KBM-7 (cell line): ENCODE measurements at regions not wholly inside any gene's neighbourhood (a gene's known extent, or its start where the extent isn't known, plus 50 kb on each side); places are given as distances from the start of the nearest gene placed in this dataset.
"Not testable (repeated sequence)": the region's sequence is repeated elsewhere in the genome, so short reads cannot be mapped to it uniquely, and the experiment has no call there.

Experiments
- DNase-seq: peaks from one replicate; pipeline ENCODE4 v3.0.0-alpha.2; 2015
- in situ Hi-C: fragments of 300-500 bp; cut with MboI; formaldehyde crosslinking; loops from 2 replicates; pipeline ENCODE4 v1.14.3; 2020; ENCODE audit warnings: low sequenced_read_pairs, low pct_unique_long_range_greater_than_20kb, mixed read lengths

GRCh38 chr2:117299451-117299850 lies 515.0 kb upstream of the DDX18 start:
- DNase-seq = no peak
- in situ Hi-C loops = no loop called here

DNA sequence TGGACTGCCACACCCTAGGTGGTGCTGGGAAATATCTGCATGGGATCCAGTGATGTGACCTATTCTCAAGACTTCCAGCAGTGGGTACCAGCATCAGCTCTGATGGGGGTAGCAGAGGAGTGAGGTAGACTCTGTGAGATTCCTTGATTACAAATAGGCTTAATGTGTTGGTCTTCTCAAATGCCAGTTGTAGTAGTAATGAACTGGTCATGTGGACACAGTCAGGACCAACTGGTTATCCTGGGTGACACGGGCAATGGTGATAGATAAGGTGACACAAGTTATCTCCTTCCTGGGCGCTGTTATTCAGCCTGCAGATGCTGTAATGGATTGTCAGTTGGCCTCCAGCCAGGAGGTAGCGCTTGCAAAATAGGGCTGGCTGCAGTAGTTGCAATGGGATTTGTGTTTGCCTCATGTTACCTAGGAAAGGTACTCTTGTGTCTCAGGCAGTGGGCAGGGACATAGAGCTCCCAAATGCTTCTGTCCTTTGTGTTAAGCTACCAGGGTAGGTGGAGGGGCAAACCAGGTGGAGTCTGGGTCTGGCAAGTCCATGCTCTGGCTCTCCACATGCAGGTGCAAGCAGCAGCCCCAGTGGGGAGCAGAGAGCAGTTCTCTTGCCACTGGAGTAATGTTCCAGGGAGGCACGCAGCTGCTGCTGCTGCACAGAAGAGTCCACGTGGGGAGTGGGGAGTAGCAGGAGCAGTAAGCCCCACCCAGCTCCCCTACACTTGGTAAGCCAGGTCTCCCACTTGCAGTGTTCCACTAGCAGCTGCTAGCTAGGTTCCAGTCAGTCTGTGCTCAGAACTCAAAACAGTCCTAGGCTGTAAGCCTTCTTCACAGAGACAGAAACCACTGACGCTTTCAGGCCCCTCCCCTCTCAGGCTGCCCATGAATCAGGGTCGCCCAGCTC lies 505.4 kb upstream of the DDX18 start:
- in situ Hi-C loops = no loop called here
- no peak for DNase-seq

GRCh38 chr2:117321816-117322215 lies 492.7 kb upstream of the DDX18 start:
- no peak for DNase-seq
- in situ Hi-C loops = no loop called here

- no peak for DNase-seq
- in situ Hi-C loops = no loop called here
Measured at GRCh38 chr2:117323331-117323730, 491.2 kb upstream of the DDX18 start.

DNA sequence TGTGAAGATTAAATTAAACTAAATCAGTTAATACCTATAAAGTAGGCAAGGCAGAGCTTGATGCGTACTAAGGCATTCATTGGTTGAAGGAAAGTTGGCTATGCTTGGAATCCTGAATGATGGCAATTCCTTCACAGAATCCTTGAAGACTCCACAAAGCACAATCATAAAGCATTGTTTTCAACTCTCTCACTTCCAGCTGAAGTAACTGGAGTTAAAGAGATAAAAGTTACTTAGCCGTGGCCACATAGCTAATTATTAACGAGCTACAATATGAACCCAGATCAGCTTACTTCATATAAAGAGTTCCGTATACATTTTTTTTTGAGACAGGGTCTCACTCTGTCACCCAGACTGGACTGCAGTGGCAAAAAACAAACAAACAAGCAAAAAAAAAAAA lies 483.9 kb upstream of the DDX18 start:
- in situ Hi-C loops = no loop called here
- DNase-seq = no peak

GRCh38 chr2:117335967-117336366 lies 478.5 kb upstream of the DDX18 start:
- in situ Hi-C loops = no loop called here
- no peak for DNase-seq

GRCh38 chr2:117336496-117336895 lies 478.0 kb upstream of the DDX18 start:
- in situ Hi-C loops = no loop called here
- no peak for DNase-seq

DNA sequence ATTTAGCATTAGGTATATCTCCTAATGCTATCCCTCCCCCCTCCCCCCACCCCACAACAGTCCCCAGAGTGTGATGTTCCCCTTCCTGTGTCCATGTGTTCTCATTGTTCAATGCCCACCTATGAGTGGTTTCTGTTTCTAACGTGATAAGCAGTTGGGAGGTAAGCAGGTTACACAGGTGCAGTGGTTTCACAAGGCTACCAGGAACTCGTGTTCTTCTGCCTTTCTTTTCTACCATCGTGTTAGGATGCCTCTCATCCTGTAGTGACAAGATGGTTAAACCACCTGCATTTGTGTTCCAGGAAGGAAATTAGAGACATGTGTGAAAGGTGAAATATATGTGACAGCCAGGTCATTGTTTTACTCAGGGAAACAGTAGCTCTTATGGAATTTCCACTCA lies 476.5 kb upstream of the DDX18 start:
- in situ Hi-C loops, DNase-seq: not testable (repeated sequence)

- in situ Hi-C loops = no loop called here
- no peak for DNase-seq
Measured at GRCh38 chr2:117339980-117340379, 474.5 kb upstream of the DDX18 start.

GRCh38 chr2:117341690-117342089 lies 472.8 kb upstream of the DDX18 start:
- in situ Hi-C loops = no loop called here
- DNase-seq = no peak

DNA sequence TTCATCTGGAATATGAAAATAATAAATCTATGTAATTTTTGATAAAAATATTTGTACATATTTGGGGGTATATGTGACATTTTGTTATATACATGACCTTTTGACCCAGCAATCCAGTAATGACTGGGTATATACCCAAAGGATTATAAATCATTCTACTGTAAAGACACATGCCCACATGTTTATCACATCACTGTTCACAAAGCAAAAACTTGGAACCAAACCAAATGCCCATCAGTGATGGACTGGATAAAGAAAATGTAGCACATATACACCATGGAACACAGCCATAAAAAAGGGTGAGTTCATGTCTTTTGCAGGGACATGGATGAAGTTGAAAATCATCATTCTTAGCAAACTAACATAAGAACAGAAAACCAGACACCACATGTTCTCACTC lies 472.1 kb upstream of the DDX18 start:
- in situ Hi-C loops = no loop called here
- DNase-seq = no peak

- in situ Hi-C loops = no loop called here
- no peak for DNase-seq
Measured at GRCh38 chr2:117349687-117350086, 464.8 kb upstream of the DDX18 start.

- in situ Hi-C loops = no loop called here
- no peak for DNase-seq
Measured at GRCh38 chr2:117351396-117351795, 463.1 kb upstream of the DDX18 start.

DNA sequence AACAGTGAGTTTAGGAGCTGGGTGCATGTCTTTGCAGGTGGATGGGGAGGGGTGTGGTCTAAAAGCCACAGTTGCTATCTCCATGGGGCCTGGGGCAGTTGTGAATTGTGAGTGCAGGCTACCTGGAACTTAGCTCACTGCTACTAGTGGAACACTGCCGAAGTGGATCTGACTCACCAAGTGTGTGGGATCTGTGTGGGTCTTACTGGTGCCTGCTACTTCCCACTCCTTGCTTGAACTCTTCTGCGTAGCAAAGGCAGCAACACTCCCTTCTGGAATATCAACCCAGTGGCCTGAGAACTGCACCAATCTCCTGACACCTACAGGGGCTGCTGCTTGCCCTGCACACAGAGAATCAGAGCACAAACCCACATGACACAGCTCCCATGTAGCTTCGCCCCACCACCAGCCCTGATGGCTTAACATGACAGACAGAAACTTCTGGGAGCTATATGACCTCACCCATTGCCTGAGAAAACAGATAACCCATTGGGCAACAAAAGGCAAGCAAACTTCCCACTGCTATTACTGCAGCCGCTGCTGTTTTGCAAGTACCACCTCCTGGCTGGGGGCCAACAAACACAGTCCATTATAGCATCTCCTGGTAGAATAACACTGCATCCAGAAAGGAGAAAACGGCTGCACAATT lies 455.1 kb upstream of the DDX18 start:
- no peak for DNase-seq
- in situ Hi-C loops = no loop called here

- in situ Hi-C loops = no loop called here
- DNase-seq = no peak
Measured at GRCh38 chr2:117360586-117360985, 453.9 kb upstream of the DDX18 start.

DNA sequence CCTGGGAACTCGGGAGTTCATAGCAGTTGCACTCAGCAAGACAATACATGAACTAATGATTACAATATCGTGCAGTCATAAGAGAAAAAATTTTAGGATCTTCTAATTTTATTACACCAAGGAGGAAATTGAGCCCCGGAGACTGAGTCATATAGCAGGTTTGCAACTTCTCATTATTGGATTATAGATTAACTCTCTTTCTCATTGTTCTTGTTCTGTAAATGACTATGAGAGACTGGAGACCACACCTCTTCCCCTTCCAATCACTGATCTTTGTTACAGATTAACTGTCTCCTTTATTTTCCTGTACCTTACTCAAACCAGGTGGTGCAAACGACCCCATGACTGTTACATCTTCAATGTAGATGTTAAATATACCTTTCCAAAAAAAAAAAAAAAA lies 435.8 kb upstream of the DDX18 start:
- in situ Hi-C loops = no loop called here
- no peak for DNase-seq

DNA sequence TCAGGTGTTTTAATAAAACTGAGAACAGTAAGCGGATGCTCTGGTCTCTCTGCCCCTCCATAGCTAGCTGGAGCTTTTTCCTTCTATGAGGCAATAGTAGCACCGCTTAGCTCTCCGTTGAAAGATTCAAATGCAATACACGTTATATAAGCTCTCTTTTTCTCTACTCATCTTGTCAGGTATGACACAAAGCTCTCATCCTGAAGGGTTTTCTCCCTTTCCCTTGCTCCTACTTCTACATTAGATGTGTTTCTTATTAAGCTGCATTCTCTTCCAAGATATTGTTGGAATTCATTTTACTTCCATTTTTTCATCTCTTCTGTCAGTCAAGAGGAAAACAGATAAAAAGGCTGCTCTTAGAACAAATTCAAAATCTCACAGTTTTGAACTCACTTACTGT lies 434.6 kb upstream of the DDX18 start:
- in situ Hi-C loops = no loop called here
- DNase-seq = no peak

DNA sequence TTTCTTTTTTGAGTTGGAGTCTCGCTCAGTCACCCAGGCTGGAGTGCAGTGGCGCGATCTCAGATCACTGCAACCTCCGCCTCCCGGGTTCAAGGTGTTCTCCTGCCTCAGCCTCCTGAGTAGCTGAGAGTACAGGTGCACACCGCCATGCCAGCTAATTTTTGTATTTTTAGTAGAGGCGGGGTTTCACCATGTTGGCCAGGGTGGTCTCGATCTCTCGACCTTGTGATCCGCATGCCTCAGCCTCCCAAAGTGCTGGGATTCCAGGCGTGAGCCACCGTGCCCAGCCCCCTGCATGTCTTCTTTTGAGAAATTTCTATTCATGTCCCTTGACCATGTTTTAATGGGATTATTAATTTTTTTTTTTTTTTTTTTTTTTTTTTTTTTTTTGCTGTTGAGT lies 430.5 kb upstream of the DDX18 start:
- DNase-seq, in situ Hi-C loops: not testable (repeated sequence)

- in situ Hi-C loops = no loop called here
- DNase-seq = no peak
Measured at GRCh38 chr2:117396161-117396560, 418.3 kb upstream of the DDX18 start.

GRCh38 chr2:117401582-117401981 lies 412.9 kb upstream of the DDX18 start:
- no peak for DNase-seq
- in situ Hi-C loops = no loop called here

- no peak for DNase-seq
- in situ Hi-C loops = no loop called here
Measured at GRCh38 chr2:117406443-117406842, 408.0 kb upstream of the DDX18 start.
